ENCODE measurements at regions not wholly inside any gene's neighbourhood (a gene's known extent, or its start where the extent isn't known, plus 50 kb on each side); places are given as distances from the start of the nearest gene placed in this dataset.

DNA sequence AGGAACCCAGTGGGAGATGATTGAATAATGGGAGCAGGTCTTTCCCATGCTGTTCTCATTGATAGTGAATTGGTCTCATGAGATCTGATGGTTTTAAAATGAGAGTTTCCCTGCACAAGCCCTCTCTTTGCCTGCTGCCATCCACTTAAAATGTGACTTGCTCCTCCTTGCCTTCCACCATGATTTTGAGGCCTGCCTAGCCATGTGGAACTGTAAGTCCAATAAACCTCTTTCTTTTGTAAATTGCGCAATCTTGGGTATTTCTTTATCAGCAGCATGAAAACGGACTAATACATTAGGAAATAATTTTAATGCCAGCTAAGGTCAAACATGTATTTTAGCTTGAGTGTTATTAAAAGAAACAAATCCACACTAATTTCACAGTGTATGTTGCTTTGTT lies 517.6 kb upstream of the ALCAM start:
- TF ChIP-seq, protein P1, sequence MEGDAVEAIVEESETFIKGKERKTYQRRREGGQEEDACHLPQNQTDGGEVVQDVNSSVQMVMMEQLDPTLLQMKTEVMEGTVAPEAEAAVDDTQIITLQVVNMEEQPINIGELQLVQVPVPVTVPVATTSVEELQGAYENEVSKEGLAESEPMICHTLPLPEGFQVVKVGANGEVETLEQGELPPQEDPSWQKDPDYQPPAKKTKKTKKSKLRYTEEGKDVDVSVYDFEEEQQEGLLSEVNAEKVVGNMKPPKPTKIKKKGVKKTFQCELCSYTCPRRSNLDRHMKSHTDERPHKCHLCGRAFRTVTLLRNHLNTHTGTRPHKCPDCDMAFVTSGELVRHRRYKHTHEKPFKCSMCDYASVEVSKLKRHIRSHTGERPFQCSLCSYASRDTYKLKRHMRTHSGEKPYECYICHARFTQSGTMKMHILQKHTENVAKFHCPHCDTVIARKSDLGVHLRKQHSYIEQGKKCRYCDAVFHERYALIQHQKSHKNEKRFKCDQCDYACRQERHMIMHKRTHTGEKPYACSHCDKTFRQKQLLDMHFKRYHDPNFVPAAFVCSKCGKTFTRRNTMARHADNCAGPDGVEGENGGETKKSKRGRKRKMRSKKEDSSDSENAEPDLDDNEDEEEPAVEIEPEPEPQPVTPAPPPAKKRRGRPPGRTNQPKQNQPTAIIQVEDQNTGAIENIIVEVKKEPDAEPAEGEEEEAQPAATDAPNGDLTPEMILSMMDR (optimal IDR thresholded peaks at IDR 0.05 in 1 of 3, IDR thresholded peaks at IDR 0.05 in 1 of 3, conservative IDR thresholded peaks at IDR 0.05 in 1 of 3; ENCODE audit: extremely low read depth in 1 of 3, insufficient read depth in 2 of 3, low read length in 3 of 3): no peak
- TF ChIP-seq EZH2 (IDR thresholded peaks at IDR 0.05; ENCODE audit: low read length): no peak
